Prostate gland (tissue), 2 donors: ENCODE measurements at regions not wholly inside any gene's neighbourhood (a gene's known extent, or its start where the extent isn't known, plus 50 kb on each side); places are given as distances from the start of the nearest gene placed in this dataset.

Source experiments
- POLR2A ChIP-seq: fragments of 450-650 bp; IDR thresholded peaks from one replicate; pipeline ENCODE4 v1.6.1; 2016; ENCODE audit warnings: antibody characterized with exemption, mild to moderate bottlenecking
- POLR2AphosphoS5 ChIP-seq: sonication (generic); formaldehyde crosslinking; IDR thresholded peaks from one replicate; pipeline ENCODE4 v1.6.1; 2017; ENCODE audit warnings: antibody characterized with exemption
- TF ChIP-seq, protein P1 (sequence below), 4 experiments: fragments of 200-600 bp in 2 of 4; fragments of 450-650 bp in 2 of 4; sonication (generic) in 2 of 4; IDR thresholded peaks; 1 replicate in 3 of 4; 2 replicates in 1 of 4; pipeline ENCODE4 v1.5.1; 2016 to 2019; ENCODE audit warnings: antibody characterized with exemption in 4 of 4, mild to moderate bottlenecking in 2 of 4, moderate library complexity in 2 of 4

DNA sequence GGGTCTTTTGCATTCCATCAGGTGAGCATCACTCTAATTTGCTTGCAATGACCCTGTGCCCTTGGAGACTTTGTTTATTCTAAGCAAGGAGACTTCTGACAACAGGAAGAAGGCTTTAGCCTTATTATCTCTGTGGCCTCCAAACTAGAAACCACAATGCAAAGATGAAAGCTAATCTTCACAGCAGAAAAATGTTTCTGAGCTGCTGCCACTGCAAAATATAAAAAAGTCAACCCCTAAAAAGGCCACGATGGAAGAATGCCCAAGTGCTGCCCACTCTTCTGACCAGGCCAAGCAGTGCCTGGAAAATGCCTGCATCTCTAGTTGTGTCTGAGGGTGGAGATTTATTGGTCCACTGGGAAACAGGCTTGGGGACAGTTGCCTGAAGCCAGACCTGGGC, 299.9 kb downstream of the C7orf25 start:
- TF ChIP-seq, protein P1, sequence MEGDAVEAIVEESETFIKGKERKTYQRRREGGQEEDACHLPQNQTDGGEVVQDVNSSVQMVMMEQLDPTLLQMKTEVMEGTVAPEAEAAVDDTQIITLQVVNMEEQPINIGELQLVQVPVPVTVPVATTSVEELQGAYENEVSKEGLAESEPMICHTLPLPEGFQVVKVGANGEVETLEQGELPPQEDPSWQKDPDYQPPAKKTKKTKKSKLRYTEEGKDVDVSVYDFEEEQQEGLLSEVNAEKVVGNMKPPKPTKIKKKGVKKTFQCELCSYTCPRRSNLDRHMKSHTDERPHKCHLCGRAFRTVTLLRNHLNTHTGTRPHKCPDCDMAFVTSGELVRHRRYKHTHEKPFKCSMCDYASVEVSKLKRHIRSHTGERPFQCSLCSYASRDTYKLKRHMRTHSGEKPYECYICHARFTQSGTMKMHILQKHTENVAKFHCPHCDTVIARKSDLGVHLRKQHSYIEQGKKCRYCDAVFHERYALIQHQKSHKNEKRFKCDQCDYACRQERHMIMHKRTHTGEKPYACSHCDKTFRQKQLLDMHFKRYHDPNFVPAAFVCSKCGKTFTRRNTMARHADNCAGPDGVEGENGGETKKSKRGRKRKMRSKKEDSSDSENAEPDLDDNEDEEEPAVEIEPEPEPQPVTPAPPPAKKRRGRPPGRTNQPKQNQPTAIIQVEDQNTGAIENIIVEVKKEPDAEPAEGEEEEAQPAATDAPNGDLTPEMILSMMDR (IDR thresholded peaks at IDR 0.05), result no peak
- TF ChIP-seq POLR2A (no peak), POLR2AphosphoS5 (no peak)
